Smooth muscle cell (in vitro differentiated cells): ENCODE measurements at regions not wholly inside any gene's neighbourhood (a gene's known extent, or its start where the extent isn't known, plus 50 kb on each side); places are given as distances from the start of the nearest gene placed in this dataset.

Source experiments
- DNase-seq: peaks from one replicate; lab custom pipeline; 2025; ENCODE audit not compliant: unreplicated experiment; lab: John Stamatoyannopoulos, UW
- H2AFZ ChIP-seq: fragments of 200-600 bp; sonication (generic); 2 replicates; pipeline ENCODE4 v1.6.0; 2016; ENCODE audit warnings: antibody characterized with exemption, low read depth, mild to moderate bottlenecking
- H3F3A ChIP-seq: fragments of 200-600 bp; sonication (generic); 2 replicates; pipeline ENCODE4 v1.6.0; 2017; ENCODE audit warnings: antibody characterized with exemption, low read depth
- H3K27ac ChIP-seq: fragments of 200-600 bp; sonication (generic); 2 replicates; pipeline ENCODE4 v1.5.1; 2016; ENCODE audit warnings: low read depth, mild to moderate bottlenecking
- H3K27me3 ChIP-seq: fragments of 200-600 bp; sonication (generic); 2 replicates; pipeline ENCODE4 v1.6.1; 2016; ENCODE audit warnings: low read depth, mild to moderate bottlenecking
- H3K36me3 ChIP-seq: fragments of 200-600 bp; sonication (generic); 2 replicates; pipeline ENCODE4 v1.5.1; 2016; ENCODE audit warnings: low read depth
- H3K4me1 ChIP-seq: fragments of 200-600 bp; sonication (generic); 2 replicates; pipeline ENCODE4 v1.5.1; 2016; ENCODE audit warnings: low read depth
- H3K4me2 ChIP-seq: fragments of 200-600 bp; sonication (generic); 2 replicates; pipeline ENCODE4 v1.6.0; 2016; ENCODE audit warnings: mild to moderate bottlenecking
- H3K4me3 ChIP-seq: fragments of 200-600 bp; sonication (generic); 2 replicates; pipeline ENCODE4 v1.5.1; 2016; ENCODE audit warnings: mild to moderate bottlenecking
- H3K79me2 ChIP-seq: fragments of 200-600 bp; sonication (generic); 2 replicates; pipeline ENCODE4 v1.6.0; 2016; ENCODE audit warnings: low read depth, mild to moderate bottlenecking
- H3K9ac ChIP-seq: fragments of 200-600 bp; sonication (generic); 2 replicates; pipeline ENCODE4 v1.6.0; 2016; ENCODE audit warnings: low read depth
- H3K9me3 ChIP-seq: fragments of 200-600 bp; sonication (generic); replicated peaks from 2 replicates; pipeline ENCODE4 v1.5.1; 2016; ENCODE audit warnings: low read depth
- H4K20me1 ChIP-seq: fragments of 200-600 bp; sonication (generic); 2 replicates; pipeline ENCODE4 v1.6.0; 2016; ENCODE audit warnings: low read depth
- WGBS: methylation state at CpG from one replicate; pipeline ENCODE4 v1.1.7; 2016; ENCODE audit warnings: low lambda C conversion rate; 5-methylcytosine and 5-hydroxymethylcytosine counted together
- TF ChIP-seq, protein P1 (sequence below): fragments of 200-600 bp; sonication (generic); IDR thresholded peaks from 2 replicates; pipeline ENCODE4 v1.5.1; 2017; ENCODE audit warnings: borderline replicate concordance, mild to moderate bottlenecking, antibody characterized with exemption; ENCODE audit not compliant: insufficient read depth, poor library complexity, severe bottlenecking

GRCh38 chr2:226234187-226234586, 565.4 kb downstream of the IRS1 start:
- H3K27me3 ChIP-seq = no peaks in the 10 kb centered on the region
- 64% methylated on average over 2 of the region's 2 CpGs for WGBS
- no peaks in the 10 kb centered on the region for H3K4me1 ChIP-seq
- H3K4me2 ChIP-seq = no peak overlapping the region
- H3F3A ChIP-seq = no peaks in the 10 kb centered on the region
- no peak for DNase-seq
- H3K4me3 ChIP-seq = no peak overlapping the region
- no peaks in the 10 kb centered on the region for H3K36me3 ChIP-seq
- H3K27ac ChIP-seq = no peak overlapping the region
- H4K20me1 ChIP-seq = no peaks in the 10 kb centered on the region
- no peak overlapping the region for H3K9ac ChIP-seq
- no peaks in the 10 kb centered on the region for H3K9me3 ChIP-seq
- TF ChIP-seq, protein P1, sequence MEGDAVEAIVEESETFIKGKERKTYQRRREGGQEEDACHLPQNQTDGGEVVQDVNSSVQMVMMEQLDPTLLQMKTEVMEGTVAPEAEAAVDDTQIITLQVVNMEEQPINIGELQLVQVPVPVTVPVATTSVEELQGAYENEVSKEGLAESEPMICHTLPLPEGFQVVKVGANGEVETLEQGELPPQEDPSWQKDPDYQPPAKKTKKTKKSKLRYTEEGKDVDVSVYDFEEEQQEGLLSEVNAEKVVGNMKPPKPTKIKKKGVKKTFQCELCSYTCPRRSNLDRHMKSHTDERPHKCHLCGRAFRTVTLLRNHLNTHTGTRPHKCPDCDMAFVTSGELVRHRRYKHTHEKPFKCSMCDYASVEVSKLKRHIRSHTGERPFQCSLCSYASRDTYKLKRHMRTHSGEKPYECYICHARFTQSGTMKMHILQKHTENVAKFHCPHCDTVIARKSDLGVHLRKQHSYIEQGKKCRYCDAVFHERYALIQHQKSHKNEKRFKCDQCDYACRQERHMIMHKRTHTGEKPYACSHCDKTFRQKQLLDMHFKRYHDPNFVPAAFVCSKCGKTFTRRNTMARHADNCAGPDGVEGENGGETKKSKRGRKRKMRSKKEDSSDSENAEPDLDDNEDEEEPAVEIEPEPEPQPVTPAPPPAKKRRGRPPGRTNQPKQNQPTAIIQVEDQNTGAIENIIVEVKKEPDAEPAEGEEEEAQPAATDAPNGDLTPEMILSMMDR = no peak
- H3K79me2 ChIP-seq = no peaks in the 10 kb centered on the region
- H2AFZ ChIP-seq = no peak overlapping the region

GRCh38 chr2:226233388-226233787, 566.2 kb downstream of the IRS1 start:
- Histone ChIP-seq H4K20me1 (no peaks in the 10 kb centered on the region), H3K9me3 (no peaks in the 10 kb centered on the region), H2AFZ (no peak overlapping the region), H3K27ac (no peak overlapping the region), H3K9ac (no peak overlapping the region), H3K4me3 (no peak overlapping the region), H3K79me2 (no peaks in the 10 kb centered on the region), H3K4me2 (no peak overlapping the region), H3K27me3 (no peaks in the 10 kb centered on the region), H3K4me1 (no peaks in the 10 kb centered on the region), H3F3A (no peaks in the 10 kb centered on the region), H3K36me3 (no peaks in the 10 kb centered on the region)
- no peak for DNase-seq
- TF ChIP-seq, protein P1 = no peak

DNA sequence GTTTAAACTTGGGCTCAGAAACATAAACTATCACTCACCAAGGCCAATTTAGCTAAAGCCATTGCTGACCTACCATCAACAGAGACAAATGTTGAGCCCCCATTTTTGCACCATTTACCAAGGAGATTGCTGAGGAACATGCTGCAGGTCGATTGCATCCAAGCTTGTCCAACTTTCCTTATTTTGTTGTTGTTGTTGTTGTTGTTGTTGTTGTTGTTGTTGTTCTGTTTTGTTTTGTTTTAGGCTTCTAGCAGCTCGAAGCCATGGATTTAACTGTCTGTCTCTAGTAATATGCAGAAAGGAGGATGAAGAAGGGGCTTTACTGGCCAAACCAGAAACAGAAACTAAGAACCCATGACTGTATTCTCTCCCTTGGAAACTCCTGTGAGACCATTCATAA, 571.5 kb downstream of the IRS1 start:
- H3K9me3 ChIP-seq = no peaks in the 10 kb centered on the region
- no peaks in the 10 kb centered on the region for H3K79me2 ChIP-seq
- H3F3A ChIP-seq = no peaks in the 10 kb centered on the region
- TF ChIP-seq, protein P1 = no peak
- DNase-seq = no peak
- no peak overlapping the region for H2AFZ ChIP-seq
- no peaks in the 10 kb centered on the region for H3K36me3 ChIP-seq
- no peak overlapping the region for H3K9ac ChIP-seq
- H3K27me3 ChIP-seq = no peaks in the 10 kb centered on the region
- H3K4me3 ChIP-seq = no peak overlapping the region
- no peak overlapping the region for H3K4me2 ChIP-seq
- H4K20me1 ChIP-seq = no peaks in the 10 kb centered on the region
- 91% methylated on average over 2 of the region's 2 CpGs for WGBS
- H3K27ac ChIP-seq = no peak overlapping the region
- no peaks in the 10 kb centered on the region for H3K4me1 ChIP-seq

DNA sequence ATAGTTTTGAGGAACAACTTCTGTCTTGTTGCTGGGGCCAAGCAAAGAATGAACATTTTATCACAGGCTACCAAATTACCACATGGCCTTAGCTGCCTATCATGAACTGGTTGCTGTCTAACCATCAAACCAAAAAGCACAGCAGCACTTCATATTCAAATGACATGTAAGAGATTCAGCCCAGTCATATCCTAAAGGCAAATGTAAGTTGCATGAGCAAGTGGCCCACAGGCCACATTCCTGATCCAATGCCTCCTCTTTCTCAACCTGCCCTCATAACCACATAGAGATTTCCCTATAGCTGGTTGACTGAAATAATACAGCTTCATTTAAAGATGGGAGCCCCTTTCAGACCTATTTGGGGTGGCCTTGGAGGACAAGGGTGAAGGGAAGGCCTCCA, 572.3 kb downstream of the IRS1 start:
- Histone ChIP-seq H4K20me1 (no peaks in the 10 kb centered on the region), H3K4me2 (no peak overlapping the region), H3K79me2 (no peaks in the 10 kb centered on the region), H3K27ac (no peak overlapping the region), H3K9me3 (no peaks in the 10 kb centered on the region), H3K4me3 (no peak overlapping the region), H3K4me1 (no peaks in the 10 kb centered on the region), H3F3A (no peaks in the 10 kb centered on the region), H3K36me3 (no peaks in the 10 kb centered on the region), H2AFZ (no peak overlapping the region), H3K9ac (no peak overlapping the region), H3K27me3 (no peaks in the 10 kb centered on the region)
- no peak for DNase-seq
- TF ChIP-seq, protein P1 = no peak
